Lower leg skin (tissue), 4 donors: ENCODE measurements at regions not wholly inside any gene's neighbourhood (a gene's known extent, or its start where the extent isn't known, plus 50 kb on each side); places are given as distances from the start of the nearest gene placed in this dataset.
"Not testable (repeated sequence)": the region's sequence is repeated elsewhere in the genome, so short reads cannot be mapped to it uniquely, and the experiment has no call there.

ENCODE experiments used
- DNase-seq, 2 donors: peaks; one replicate each; pipeline ENCODE4 v3.0.0-alpha.2; 2019; ENCODE audit warnings: low spot score in 2 of 2
- H3K4me3 ChIP-seq: fragments of 200-600 bp; sonication (generic); 2 replicates; pipeline ENCODE4 v1.5.1; 2017; ENCODE audit warnings: mild to moderate bottlenecking, low read depth; ENCODE audit not compliant: poor library complexity, severe bottlenecking
- CTCF ChIP-seq, 3 donors: fragments of 450-650 bp; IDR thresholded peaks; one replicate each; pipeline ENCODE4 v1.5.1; 2016; ENCODE audit warnings: antibody characterized with exemption in 3 of 3, mild to moderate bottlenecking in 3 of 3, moderate library complexity in 2 of 3
- POLR2A ChIP-seq, 2 donors: fragments of 450-650 bp; IDR thresholded peaks; one replicate each; pipeline ENCODE4 v1.6.1; 2016 to 2017; ENCODE audit warnings: antibody characterized with exemption in 2 of 2, mild to moderate bottlenecking in 1 of 2, moderate library complexity in 1 of 2
- WGBS, 2 donors: methylation state at CpG; one replicate each; pipeline ENCODE4 v1.1.5; 2018; 5-methylcytosine and 5-hydroxymethylcytosine counted together
- intact Hi-C: fragments of 100-400 bp; cut with DNase I; formaldehyde crosslinking; loops from one replicate; pipeline ENCODE4 v1.15.0; 2023; ENCODE audit warnings: low total_unique reads

DNA sequence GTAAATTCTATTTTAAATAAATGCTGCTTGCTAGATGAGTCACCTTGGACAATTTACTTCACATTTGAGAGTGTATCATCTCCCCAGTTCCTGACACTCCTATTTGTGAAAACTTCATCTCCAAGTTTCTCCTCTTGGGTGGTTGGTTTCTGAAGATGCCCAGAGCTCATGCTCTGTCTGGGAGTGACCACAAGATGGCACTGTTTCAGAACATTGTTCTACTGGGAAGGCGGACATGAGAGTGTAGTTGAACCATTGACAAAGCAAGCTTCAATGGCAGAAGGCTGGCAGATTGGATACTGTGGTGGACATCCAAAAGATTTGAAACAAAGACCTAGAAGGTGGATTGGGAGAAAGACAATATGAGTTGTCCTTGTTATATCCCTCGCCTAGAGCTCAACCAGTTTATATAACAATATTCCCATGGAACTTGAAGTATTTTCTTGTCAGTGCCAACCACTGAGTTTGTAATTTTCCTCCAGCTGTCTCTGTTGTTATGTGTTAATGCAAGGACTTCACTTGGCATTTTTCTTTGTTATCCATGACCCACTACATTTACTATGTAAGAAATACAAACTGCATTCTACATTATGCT is 234.3 kb upstream of the ANKH start:
- 53 to 56% methylated on average over 2 of the region's 2 CpGs for WGBS, 2 donors
- TF ChIP-seq CTCF (IDR thresholded peaks at IDR 0.05): no peak
- TF ChIP-seq POLR2A (IDR thresholded peaks at IDR 0.05): no peak
- intact Hi-C loops: no loop called here
- H3K4me3 ChIP-seq: no peak overlapping the region
- DNase-seq: peak in 1 of 2 donors; percentile 17

GRCh38 chr5:15103864-15104263 is 232.3 kb upstream of the ANKH start:
- no peak overlapping the region for H3K4me3 ChIP-seq
- DNase-seq: no peak
- intact Hi-C loops: no loop called here
- TF ChIP-seq CTCF (IDR thresholded peaks at IDR 0.05): no peak
- no peak for TF ChIP-seq POLR2A (IDR thresholded peaks at IDR 0.05)
- WGBS, 2 donors: 76 to 79% methylated on average over 3 of the region's 3 CpGs

DNA sequence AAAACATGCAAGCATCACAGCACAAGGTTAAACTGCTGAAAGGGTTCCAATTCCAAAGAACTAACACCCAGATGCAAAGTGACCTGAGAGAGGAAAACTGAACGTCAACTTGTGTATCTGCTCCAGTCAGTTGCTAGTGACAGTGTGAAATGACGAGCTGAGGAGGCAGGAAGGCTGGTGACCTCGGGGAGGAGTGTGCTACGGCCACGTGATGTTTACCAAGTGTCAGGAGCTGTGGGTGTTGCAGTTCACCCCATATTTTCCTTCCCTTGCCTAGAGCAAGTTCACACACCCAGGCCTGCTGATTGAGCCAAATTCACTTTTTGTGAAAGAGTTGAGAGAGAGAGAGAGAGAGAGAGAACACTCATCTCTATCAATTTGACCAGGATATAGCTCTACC is 231.6 kb upstream of the ANKH start:
- intact Hi-C loops: no loop called here
- no peak overlapping the region for H3K4me3 ChIP-seq
- 21 to 31% methylated on average over 5 of the region's 5 CpGs for WGBS, 2 donors
- DNase-seq: no peak
- TF ChIP-seq CTCF (IDR thresholded peaks at IDR 0.05) (no peak), POLR2A (IDR thresholded peaks at IDR 0.05) (no peak)

DNA sequence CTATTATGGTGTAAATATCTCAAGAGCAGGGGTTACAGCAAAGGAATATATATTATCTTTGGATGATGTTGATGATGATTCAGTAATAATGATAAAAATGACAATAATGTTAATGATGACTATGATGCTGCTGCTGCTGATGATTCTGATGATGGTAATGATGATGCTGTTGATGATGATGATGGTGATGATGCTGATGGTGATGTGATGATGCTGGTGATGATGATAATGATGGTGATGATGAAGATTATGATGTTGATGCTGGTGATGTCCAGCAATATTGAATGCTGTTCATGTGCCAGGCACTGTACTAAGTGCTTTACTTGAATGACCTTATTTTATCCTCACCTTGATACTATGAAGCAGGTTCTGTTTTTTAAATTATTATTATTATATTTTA is 226.0 kb upstream of the ANKH start:
- no peak for DNase-seq
- intact Hi-C loops: no loop called here
- H3K4me3 ChIP-seq: no peak overlapping the region
- TF ChIP-seq CTCF (IDR thresholded peaks at IDR 0.05): no peak
- no peak for TF ChIP-seq POLR2A (IDR thresholded peaks at IDR 0.05)

GRCh38 chr5:15096686-15097085 is 225.1 kb upstream of the ANKH start:
- DNase-seq, intact Hi-C loops: not testable (repeated sequence)

GRCh38 chr5:15092801-15093200 is 221.2 kb upstream of the ANKH start:
- 66 to 73% methylated on average over 7 of the region's 7 CpGs for WGBS, 2 donors
- no peak for DNase-seq
- TF ChIP-seq POLR2A (IDR thresholded peaks at IDR 0.05) (no peak), CTCF (IDR thresholded peaks at IDR 0.05) (no peak)
- intact Hi-C loops: no loop called here
- H3K4me3 ChIP-seq: no peak overlapping the region

More at GRCh38 chr5:15096686-15097085, 225.1 kb upstream of the ANKH start:
- 92 to 99% methylated on average over 10 to 19 of the region's 22 CpGs for WGBS, 2 donors
- H3K4me3 ChIP-seq: not testable (repeated sequence)
